H9 (cell line): ENCODE measurements at regions not wholly inside any gene's neighbourhood (a gene's known extent, or its start where the extent isn't known, plus 50 kb on each side); places are given as distances from the start of the nearest gene placed in this dataset.

Source experiments
- DNase-seq: peaks from one replicate; pipeline ENCODE4 v3.0.0-alpha.2; 2017
- H2AFZ ChIP-seq: one replicate; pipeline ENCODE4 v1.6.1; 2013; ENCODE audit warnings: mild to moderate bottlenecking, low read length, control low read depth, moderate library complexity
- H2AK5ac ChIP-seq: 2 replicates; pipeline ENCODE4 v1.6.1; 2013; ENCODE audit warnings: low read length, control low read depth, mixed read lengths; ENCODE audit not compliant: insufficient read length
- H2BK120ac ChIP-seq: one replicate; pipeline ENCODE4 v1.6.1; 2013; ENCODE audit warnings: low read depth, mild to moderate bottlenecking, low read length, control low read depth, inconsistent platforms; ENCODE audit not compliant: poor library complexity, severe bottlenecking
- H2BK12ac ChIP-seq: 2 replicates; pipeline ENCODE4 v1.6.1; 2013; ENCODE audit warnings: low read length, control low read depth, mixed read lengths, low read depth; ENCODE audit not compliant: insufficient read length
- H2BK15ac ChIP-seq: 2 replicates; pipeline ENCODE4 v1.6.1; 2013; ENCODE audit warnings: low read depth, low read length, control low read depth
- H2BK20ac ChIP-seq: one replicate; pipeline ENCODE4 v1.6.1; 2013; ENCODE audit warnings: low read depth, mild to moderate bottlenecking, low read length, control low read depth, inconsistent platforms; ENCODE audit not compliant: poor library complexity, severe bottlenecking
- H2BK5ac ChIP-seq: 2 replicates; pipeline ENCODE4 v1.6.1; 2013; ENCODE audit warnings: low read length, control low read depth, mixed read lengths; ENCODE audit not compliant: insufficient read length
- H3K14ac ChIP-seq: 2 replicates; pipeline ENCODE4 v1.6.1; 2013; ENCODE audit warnings: low read length, control low read depth; ENCODE audit not compliant: insufficient read depth
- H3K18ac ChIP-seq: 2 replicates; pipeline ENCODE4 v1.6.1; 2013; ENCODE audit warnings: low read depth, mild to moderate bottlenecking, mixed read lengths, low read length, control low read depth; ENCODE audit not compliant: insufficient read length
- H3K23ac ChIP-seq: 2 replicates; pipeline ENCODE4 v1.6.1; 2013; ENCODE audit warnings: low read length, control low read depth, mixed read lengths, low read depth; ENCODE audit not compliant: insufficient read length
- H3K23me2 ChIP-seq: 2 replicates; pipeline ENCODE4 v1.6.1; 2013; ENCODE audit warnings: low read depth, mild to moderate bottlenecking, mixed read lengths, low read length, control low read depth; ENCODE audit not compliant: insufficient read length, poor library complexity, severe bottlenecking
- H3K27ac ChIP-seq: 2 replicates; pipeline ENCODE4 v1.5.1; 2013; ENCODE audit warnings: low read length, control low read depth, mixed read lengths, low read depth; ENCODE audit not compliant: insufficient read length
- H3K27me3 ChIP-seq: 2 replicates; pipeline ENCODE4 v1.6.1; 2013; ENCODE audit warnings: low read length, control low read depth, inconsistent platforms; ENCODE audit not compliant: insufficient read depth
- H3K4ac ChIP-seq: 2 replicates; pipeline ENCODE4 v1.6.1; 2013; ENCODE audit warnings: low read depth, mild to moderate bottlenecking, control low read depth, inconsistent platforms, low read length, moderate library complexity
- H3K4me1 ChIP-seq: 2 replicates; pipeline ENCODE4 v1.6.1; 2013; ENCODE audit warnings: low read length, control low read depth, inconsistent platforms; ENCODE audit not compliant: insufficient read depth
- H3K4me2 ChIP-seq: 2 replicates; pipeline ENCODE4 v1.6.1; 2013; ENCODE audit warnings: low read length, control low read depth, mixed read lengths; ENCODE audit not compliant: insufficient read length, insufficient read depth
- H3K56ac ChIP-seq: 2 replicates; pipeline ENCODE4 v1.6.1; 2013; ENCODE audit warnings: low read depth, mild to moderate bottlenecking, mixed read lengths, low read length, control low read depth; ENCODE audit not compliant: insufficient read length
- H3K79me1 ChIP-seq: 2 replicates; pipeline ENCODE4 v1.6.1; 2013; ENCODE audit warnings: low read depth, mild to moderate bottlenecking, moderate library complexity, low read length, control low read depth, inconsistent platforms; ENCODE audit not compliant: insufficient read depth, poor library complexity, severe bottlenecking
- H3K79me2 ChIP-seq: 2 replicates; pipeline ENCODE4 v1.6.1; 2013; ENCODE audit warnings: low read length, control low read depth, inconsistent platforms; ENCODE audit not compliant: insufficient read depth
- H3K9ac ChIP-seq: 2 replicates; pipeline ENCODE4 v1.6.1; 2013; ENCODE audit warnings: low read length, control low read depth, mixed read lengths; ENCODE audit not compliant: insufficient read length; ENCODE audit errors: extremely low read depth
- H3K9me3 ChIP-seq: one replicate; pipeline ENCODE4 v1.6.1; 2013; ENCODE audit warnings: low read depth, low read length, inconsistent platforms; ENCODE audit not compliant: control insufficient read depth
- H3T11ph ChIP-seq: one replicate; pipeline ENCODE4 v1.6.1; 2013; ENCODE audit warnings: mild to moderate bottlenecking, low read length, control low read depth, inconsistent platforms
- H4K20me1 ChIP-seq: one replicate; pipeline ENCODE4 v1.6.1; 2013; ENCODE audit not compliant: control insufficient read depth, insufficient read length, insufficient read depth
- H4K5ac ChIP-seq: 2 replicates; pipeline ENCODE4 v1.6.1; 2013; ENCODE audit warnings: low read depth, mild to moderate bottlenecking, mixed read lengths, low read length, control low read depth; ENCODE audit not compliant: insufficient read length
- H4K8ac ChIP-seq: replicated peaks from 2 replicates; pipeline ENCODE4 v1.6.1; 2013; ENCODE audit warnings: low read length, control low read depth, mixed read lengths, low read depth; ENCODE audit not compliant: insufficient read length
- H4K91ac ChIP-seq: 2 replicates; pipeline ENCODE4 v1.6.1; 2013; ENCODE audit warnings: low read depth, mild to moderate bottlenecking, moderate library complexity, mixed read lengths, low read length, control low read depth; ENCODE audit not compliant: insufficient read length
- H3K27ac Mint-ChIP-seq, 3 experiments: 2 replicates in 2 of 3; 3 replicates in 1 of 3; pipeline ENCODE4 v1.8.0; 2020 to 2021; ENCODE audit warnings: mixed read lengths in 3 of 3, mild to moderate bottlenecking in 1 of 3, moderate library complexity in 1 of 3
- H3K27me3 Mint-ChIP-seq: 2 replicates; pipeline ENCODE4 v1.8.0; 2021; ENCODE audit warnings: low read depth, mild to moderate bottlenecking, moderate library complexity, mixed read lengths
- H3K36me3 Mint-ChIP-seq, 3 experiments: 2 replicates in 2 of 3; 3 replicates in 1 of 3; pipeline ENCODE4 v1.8.0; 2020 to 2021; ENCODE audit warnings: low read depth in 3 of 3, mixed read lengths in 3 of 3; ENCODE audit not compliant: insufficient read depth in 1 of 3
- H3K4me1 Mint-ChIP-seq, 2 experiments: 2 replicates each; pipeline ENCODE4 v1.8.0; 2020; ENCODE audit warnings: mixed read lengths in 2 of 2
- H3K4me3 Mint-ChIP-seq, 2 experiments: 2 replicates in 1 of 2; 3 replicates in 1 of 2; pipeline ENCODE4 v1.8.0; 2020 to 2021; ENCODE audit warnings: mild to moderate bottlenecking in 2 of 2, mixed read lengths in 2 of 2, moderate library complexity in 1 of 2
- H3K9me3 Mint-ChIP-seq, 2 experiments: 2 replicates in 1 of 2; 3 replicates in 1 of 2; pipeline ENCODE4 v1.8.0; 2020; ENCODE audit warnings: mild to moderate bottlenecking in 2 of 2, mixed read lengths in 2 of 2, moderate library complexity in 1 of 2
- CTCF ChIP-seq: fragments of 200-600 bp; sonication (generic); conservative IDR thresholded peaks from 3 replicates; pipeline ENCODE4 v1.8.0; 2021; ENCODE audit warnings: antibody characterized with exemption, mild to moderate bottlenecking
- WGBS: extraction: QIAGEN DNeasy Blood & Tissue Kit; methylation state at CpG from one replicate; pipeline ENCODE4 v1.1.7; 2013; ENCODE audit warnings: missing lambda C conversion rate, low lambda C conversion rate, mixed read lengths; ENCODE audit not compliant: insufficient read length; ENCODE audit errors: extremely low coverage; 5-methylcytosine and 5-hydroxymethylcytosine counted together

GRCh38 chr10:89923661-89924060, 222.3 kb downstream of the KIF20B start:
- no peak overlapping the region for H4K8ac ChIP-seq
- no peak overlapping the region for H2BK12ac ChIP-seq
- H3K4me3 Mint-ChIP-seq = no peak overlapping the region
- no peaks in the 10 kb centered on the region for H4K20me1 ChIP-seq
- no peak overlapping the region for H3K27ac Mint-ChIP-seq
- H4K91ac ChIP-seq = no peak overlapping the region
- no peak overlapping the region for H3T11ph ChIP-seq
- no peaks in the 10 kb centered on the region for H3K79me1 ChIP-seq
- WGBS = no CpG with 5 or more reads among the region's 1 CpG
- no peaks in the 10 kb centered on the region for H3K9me3 ChIP-seq
- H3K23me2 ChIP-seq = no peaks in the 10 kb centered on the region
- H3K9me3 Mint-ChIP-seq = no peaks in the 10 kb centered on the region
- H2BK5ac ChIP-seq = no peak overlapping the region
- H3K9ac ChIP-seq = no peak overlapping the region
- no peaks in the 10 kb centered on the region for H3K27me3 Mint-ChIP-seq
- no peak for TF ChIP-seq CTCF
- H2BK120ac ChIP-seq = no peak overlapping the region
- H3K4me1 ChIP-seq = no peaks in the 10 kb centered on the region
- H3K79me2 ChIP-seq = no peaks in the 10 kb centered on the region
- no peak overlapping the region for H3K14ac ChIP-seq
- no peak overlapping the region for H2AFZ ChIP-seq
- no peak overlapping the region for H2BK20ac ChIP-seq
- H2AK5ac ChIP-seq = no peak overlapping the region
- no peak overlapping the region for H4K5ac ChIP-seq
- no peaks in the 10 kb centered on the region for H3K4me1 Mint-ChIP-seq
- H2BK15ac ChIP-seq = no peak overlapping the region
- H3K56ac ChIP-seq = no peak overlapping the region
- no peak overlapping the region for H3K4ac ChIP-seq
- no peak overlapping the region for H3K27ac ChIP-seq
- H3K23ac ChIP-seq = no peak overlapping the region
- H3K36me3 Mint-ChIP-seq = no peaks in the 10 kb centered on the region
- H3K18ac ChIP-seq = no peak overlapping the region
- no peaks in the 10 kb centered on the region for H3K27me3 ChIP-seq
- H3K4me2 ChIP-seq = no peak overlapping the region
- no peak for DNase-seq
